Liver (tissue), 8 donors: ENCODE measurements at regions not wholly inside any gene's neighbourhood (a gene's known extent, or its start where the extent isn't known, plus 50 kb on each side); places are given as distances from the start of the nearest gene placed in this dataset.

Source experiments
- DNase-seq: peaks from one replicate; pipeline ENCODE4 v3.0.0-alpha.2; 2017; ENCODE audit warnings: low spot score
- H3K27ac ChIP-seq, 2 donors: one replicate each; pipeline ENCODE4 v1.7.0; 2013; ENCODE audit warnings: inconsistent platforms in 2 of 2, low read length in 2 of 2, control low read depth in 1 of 2, low read depth in 1 of 2, mild to moderate bottlenecking in 1 of 2
- H3K27me3 ChIP-seq, 4 donors: one replicate each; pipeline versions ENCODE4 v1.6.1 to v1.7.0; 2013; ENCODE audit warnings: low read length in 3 of 4, inconsistent platforms in 1 of 4, mild to moderate bottlenecking in 1 of 4, moderate library complexity in 1 of 4; ENCODE audit not compliant: control insufficient read depth in 4 of 4, insufficient read depth in 4 of 4
- H3K36me3 ChIP-seq, 4 donors: one replicate each; pipeline versions ENCODE4 v1.6.1 to v1.7.0; 2013; ENCODE audit warnings: low read length in 3 of 4, mild to moderate bottlenecking in 3 of 4, low read depth in 1 of 4, moderate library complexity in 1 of 4; ENCODE audit not compliant: control insufficient read depth in 4 of 4, insufficient read depth in 3 of 4
- H3K4me1 ChIP-seq, 4 donors: one replicate each; pipeline versions ENCODE4 v1.6.1 to v1.7.0; 2013; ENCODE audit warnings: low read length in 3 of 4, mild to moderate bottlenecking in 3 of 4, moderate library complexity in 1 of 4; ENCODE audit not compliant: control insufficient read depth in 4 of 4, insufficient read depth in 4 of 4
- H3K4me3 ChIP-seq, 3 donors: one replicate each; pipeline versions ENCODE4 v1.6.1 to v1.7.0; 2013; ENCODE audit warnings: low read length in 3 of 3, control low read depth in 1 of 3, low read depth in 1 of 3, mild to moderate bottlenecking in 1 of 3
- H3K9ac ChIP-seq, 2 donors: one replicate each; pipeline ENCODE4 v1.7.0; 2013; ENCODE audit warnings: low read length in 2 of 2, mild to moderate bottlenecking in 2 of 2, moderate library complexity in 2 of 2, control low read depth in 1 of 2, low read depth in 1 of 2
- H3K9me3 ChIP-seq, 4 donors: one replicate each; pipeline versions ENCODE4 v1.6.1 to v1.7.0; 2013; ENCODE audit warnings: low read length in 3 of 4; ENCODE audit not compliant: control insufficient read depth in 4 of 4
- ATF3 ChIP-seq: IDR thresholded peaks from 2 replicates; pipeline ENCODE4 v1.6.1; 2016; ENCODE audit warnings: antibody characterized with exemption
- CTCF ChIP-seq: fragments of 150-350 bp; IDR thresholded peaks from 2 replicates; pipeline ENCODE4 v1.5.1; 2017; ENCODE audit warnings: improper control_type of control experiment, low read depth, low read length; ENCODE audit not compliant: missing input control
- EGR1 ChIP-seq, 2 donors: IDR thresholded peaks; 2 replicates each; pipeline ENCODE4 v1.6.1; 2016 to 2018; ENCODE audit warnings: antibody characterized with exemption in 2 of 2, low read depth in 2 of 2
- FOXA1 ChIP-seq: IDR thresholded peaks from 2 replicates; pipeline ENCODE4 v1.6.1; 2016; ENCODE audit warnings: antibody characterized with exemption
- FOXA2 ChIP-seq: IDR thresholded peaks from 2 replicates; pipeline ENCODE4 v1.6.1; 2016; ENCODE audit warnings: antibody characterized with exemption
- GABPA ChIP-seq, 2 donors: IDR thresholded peaks in 1 of 2; conservative IDR thresholded peaks in 1 of 2; 2 replicates each; pipeline ENCODE4 v1.6.1; 2016; ENCODE audit warnings: antibody characterized with exemption in 2 of 2, mild to moderate bottlenecking in 1 of 2, moderate library complexity in 1 of 2
- HNF4A ChIP-seq, 2 donors: conservative IDR thresholded peaks; 2 replicates each; pipeline ENCODE4 v1.6.1; 2016; ENCODE audit warnings: antibody characterized with exemption in 2 of 2, mild to moderate bottlenecking in 2 of 2
- HNF4G ChIP-seq: IDR thresholded peaks from 2 replicates; pipeline ENCODE4 v1.6.1; 2016; ENCODE audit warnings: antibody characterized with exemption
- JUND ChIP-seq, 2 donors: IDR thresholded peaks; 2 replicates each; pipeline ENCODE4 v1.6.1; 2016; ENCODE audit warnings: antibody characterized with exemption in 2 of 2
- MAX ChIP-seq: IDR thresholded peaks from 2 replicates; pipeline ENCODE4 v1.6.1; 2016; ENCODE audit warnings: antibody characterized with exemption
- NR2F2 ChIP-seq: IDR thresholded peaks from 2 replicates; pipeline ENCODE4 v1.6.1; 2016; ENCODE audit warnings: antibody characterized with exemption
- RAD21 ChIP-seq, 2 donors: IDR thresholded peaks; 2 replicates each; pipeline ENCODE4 v1.6.1; 2016; ENCODE audit warnings: antibody characterized with exemption in 2 of 2, mild to moderate bottlenecking in 2 of 2
- REST ChIP-seq: IDR thresholded peaks from 2 replicates; pipeline ENCODE4 v1.6.1; 2016; ENCODE audit warnings: antibody characterized with exemption, mild to moderate bottlenecking
- RXRA ChIP-seq, 2 donors: IDR thresholded peaks; 2 replicates each; pipeline ENCODE4 v1.6.1; 2017 to 2018; ENCODE audit warnings: antibody characterized with exemption in 2 of 2, mild to moderate bottlenecking in 1 of 2
- SP1 ChIP-seq: IDR thresholded peaks from 2 replicates; pipeline ENCODE4 v1.6.1; 2018; ENCODE audit warnings: antibody characterized with exemption, mild to moderate bottlenecking
- TAF1 ChIP-seq: conservative IDR thresholded peaks from 2 replicates; pipeline ENCODE4 v1.6.1; 2016; ENCODE audit warnings: antibody characterized with exemption, mild to moderate bottlenecking
- YY1 ChIP-seq: IDR thresholded peaks from 2 replicates; pipeline ENCODE4 v1.6.1; 2016; ENCODE audit warnings: antibody characterized with exemption, mild to moderate bottlenecking
- ZBTB33 ChIP-seq: IDR thresholded peaks from 2 replicates; pipeline ENCODE4 v1.6.1; 2016; ENCODE audit warnings: antibody characterized with exemption
- WGBS: extraction: QIAGEN DNeasy Blood & Tissue Kit; methylation state at CpG from one replicate; pipeline ENCODE4 v1.1.7; 2013; 5-methylcytosine and 5-hydroxymethylcytosine counted together
- donor health status: healthy.
- donor health status: healthy.
- donor health status: healthy.
- donor health status: healthy.
- donor health status: healthy.

GRCh38 chr6:150456902-150457643 is 88.3 kb downstream of the IYD start:
- Histone ChIP-seq H3K9ac (no peak overlapping the region), H3K9me3 (no peaks in the 10 kb centered on the region), H3K4me3 (no peak overlapping the region), H3K27ac (peak overlapping the region; percentile 61 to 64), H3K4me1 (peaks cover 0 to 10% (median 4%) of the 10 kb centered on the region in 4 donors), H3K27me3 (no peaks in the 10 kb centered on the region), H3K36me3 (no peaks in the 10 kb centered on the region)
- DNase-seq = no peak
- 39% methylated on average over 7 of the region's 7 CpGs for WGBS
- TF ChIP-seq RXRA (IDR thresholded peaks at IDR 0.05) (peak; percentile 68 to 78), ATF3 (no peak), HNF4A (conservative IDR thresholded peaks at IDR 0.05) (peak; percentile 79 to 81), JUND (IDR thresholded peaks at IDR 0.05) (peak in 1 of 2 donors; percentile 61), TAF1 (no peak), GABPA (IDR thresholded peaks at IDR 0.05 in 1 of 2, conservative IDR thresholded peaks at IDR 0.05 in 1 of 2) (no peak), FOXA2 (peak; percentile 79), RAD21 (IDR thresholded peaks at IDR 0.05) (peak; percentile 68 to 74), REST (peak; percentile 48), EGR1 (IDR thresholded peaks at IDR 0.05; ENCODE audit: low read depth in 2 of 2) (peak in 1 of 2 donors; percentile 10), SP1 (peak; percentile 81), CTCF (no peak), FOXA1 (peak; percentile 82), ZBTB33 (no peak), HNF4G (peak; percentile 31), NR2F2 (no peak), YY1 (peak; percentile 43), MAX (no peak)
